ENCODE measurements at regions not wholly inside any gene's neighbourhood (a gene's known extent, or its start where the extent isn't known, plus 50 kb on each side); places are given as distances from the start of the nearest gene placed in this dataset.
A peak's percentile ranks its signal among the peaks of the same experiment; 100 is the strongest.

GRCh38 chr7:42461537-42461936 is 224.5 kb upstream of the GLI3 start:
- DNase-seq (ENCODE audit: low read depth): no peak
- H3K4me3 ChIP-seq (ENCODE audit: low read depth, low read length): no peak overlapping the region
- no peak for TF ChIP-seq CTCF (conservative IDR thresholded peaks at IDR 0.05; ENCODE audit: low read depth, low read length)

GRCh38 chr7:42460933-42461332 is 223.9 kb upstream of the GLI3 start:
- no peak overlapping the region for H3K4me3 ChIP-seq (ENCODE audit: low read depth, low read length)
- TF ChIP-seq CTCF (conservative IDR thresholded peaks at IDR 0.05; ENCODE audit: low read depth, low read length): no peak
- DNase-seq (ENCODE audit: low read depth): no peak

- DNase-seq (ENCODE audit: low read depth): no peak
- no peak for TF ChIP-seq CTCF (conservative IDR thresholded peaks at IDR 0.05; ENCODE audit: low read depth, low read length)
- H3K4me3 ChIP-seq (ENCODE audit: low read depth, low read length): no peak overlapping the region
Measured at GRCh38 chr7:42460148-42460547, 223.1 kb upstream of the GLI3 start.

- DNase-seq (ENCODE audit: low read depth): peak; percentile 9
- TF ChIP-seq CTCF (conservative IDR thresholded peaks at IDR 0.05; ENCODE audit: low read depth, low read length): no peak
- no peak overlapping the region for H3K4me3 ChIP-seq (ENCODE audit: low read depth, low read length)
Measured at GRCh38 chr7:42457663-42458062, 220.7 kb upstream of the GLI3 start.

- H3K4me3 ChIP-seq (ENCODE audit: low read depth, low read length): no peak overlapping the region
- no peak for TF ChIP-seq CTCF (conservative IDR thresholded peaks at IDR 0.05; ENCODE audit: low read depth, low read length)
- no peak for DNase-seq (ENCODE audit: low read depth)
Measured at GRCh38 chr7:42456756-42457276, 219.8 kb upstream of the GLI3 start.

- no peak for TF ChIP-seq CTCF (conservative IDR thresholded peaks at IDR 0.05; ENCODE audit: low read depth, low read length)
- H3K4me3 ChIP-seq (ENCODE audit: low read depth, low read length): no peak overlapping the region
- no peak for DNase-seq (ENCODE audit: low read depth)
Measured at GRCh38 chr7:42456267-42456666, 219.3 kb upstream of the GLI3 start.

- no peak for TF ChIP-seq CTCF (conservative IDR thresholded peaks at IDR 0.05; ENCODE audit: low read depth, low read length)
- DNase-seq (ENCODE audit: low read depth): no peak
Measured at GRCh38 chr7:42453931-42454361, 216.9 kb upstream of the GLI3 start.

More at GRCh38 chr7:42453931-42454361, 216.9 kb upstream of the GLI3 start:
- H3K4me3 ChIP-seq (ENCODE audit: low read depth, low read length): no peak overlapping the region

Data from epithelial cell of proximal tubule (primary cell).